ENCODE measurements at regions not wholly inside any gene's neighbourhood (a gene's known extent, or its start where the extent isn't known, plus 50 kb on each side); places are given as distances from the start of the nearest gene placed in this dataset.

GRCh38 chr10:60994128-60994527 is 50.1 kb upstream of the RHOBTB1 start:
- intact Hi-C loops (cut with micrococcal nuclease; ENCODE audit: unreplicated experiment) = no loop called here
- H3K4me1 ChIP-seq (ENCODE audit: insufficient read depth, low read length, poor library complexity, severe bottlenecking) = peaks cover 16% of the 10 kb centered on the region

More at GRCh38 chr10:60994128-60994527, 50.1 kb upstream of the RHOBTB1 start:
- no peaks in the 10 kb centered on the region for H3K36me3 ChIP-seq (ENCODE audit: insufficient read depth, low read length, poor library complexity, severe bottlenecking)
- no peak overlapping the region for H3K4me3 ChIP-seq (ENCODE audit: low read depth, low read length, poor library complexity, severe bottlenecking)
- DNase-seq (ENCODE audit: low spot score) = no peak
- no peaks in the 10 kb centered on the region for H3K9me3 ChIP-seq (ENCODE audit: low read depth, low read length, poor library complexity, severe bottlenecking)
- BruUV-seq (replicated peaks) = no TSS peak
- ChIA-PET POLR2A (ENCODE audit: low non-redundant PET) (no interaction called here), CTCF (no interaction called here)
- no peak overlapping the region for H3K27ac ChIP-seq (ENCODE audit: low read depth, low read length, poor library complexity, severe bottlenecking)
- TF ChIP-seq EZH2 (IDR thresholded peaks at IDR 0.05; ENCODE audit: borderline replicate concordance, low read depth, low read length, poor library complexity, severe bottlenecking) (no peak), CTCF (conservative IDR thresholded peaks at IDR 0.05; ENCODE audit: low read depth, low read length) (no peak)
- no peaks in the 10 kb centered on the region for H3K27me3 ChIP-seq (replicated peaks; ENCODE audit: insufficient read depth, low read depth, low read length, poor library complexity)
